HTR-8/SVneo (cell line): ENCODE measurements at regions not wholly inside any gene's neighbourhood (a gene's known extent, or its start where the extent isn't known, plus 50 kb on each side); places are given as distances from the start of the nearest gene placed in this dataset.
"Not testable (repeated sequence)": the region's sequence is repeated elsewhere in the genome, so short reads cannot be mapped to it uniquely, and the experiment has no call there.

Experiments
- DNase-seq: peaks from one replicate; pipeline ENCODE4 v3.0.0; 2011; ENCODE audit warnings: low spot score, mixed read lengths; ENCODE audit not compliant: insufficient read length
- FAIRE-seq: peaks from 2 replicates; lab custom pipeline; 2011; peaks lifted over from hg19 to GRCh38; lab: Jason Lieb, UNC

- DNase-seq: no peak
- no peak for FAIRE-seq
Measured at GRCh38 chr6:137545073-137545472, 50.9 kb upstream of the OLIG3 start.

GRCh38 chr6:137547186-137547585 lies 53.0 kb upstream of the OLIG3 start:
- no peak for FAIRE-seq

GRCh38 chr6:137547601-137548000 lies 53.4 kb upstream of the OLIG3 start:
- no peak for FAIRE-seq
- no peak for DNase-seq

More at GRCh38 chr6:137547186-137547585, 53.0 kb upstream of the OLIG3 start:
- no peak for DNase-seq

- DNase-seq (no peak), FAIRE-seq (no peak)
Measured at GRCh38 chr6:137549106-137549505, 54.9 kb upstream of the OLIG3 start.

- no peak for FAIRE-seq
- DNase-seq: no peak
Measured at GRCh38 chr6:137550535-137550934, 56.3 kb upstream of the OLIG3 start.

GRCh38 chr6:137552146-137552545 lies 58.0 kb upstream of the OLIG3 start:
- no peak for DNase-seq
- FAIRE-seq: no peak

- FAIRE-seq (no peak), DNase-seq (no peak)
Measured at GRCh38 chr6:137552809-137553208, 58.6 kb upstream of the OLIG3 start.

GRCh38 chr6:137559521-137560183 lies 65.5 kb upstream of the OLIG3 start:
- not testable (repeated sequence) for DNase-seq, FAIRE-seq

- FAIRE-seq (no peak), DNase-seq (no peak)
Measured at GRCh38 chr6:137560184-137560563, 66.0 kb upstream of the OLIG3 start.

GRCh38 chr6:137568067-137568466 lies 73.9 kb upstream of the OLIG3 start:
- DNase-seq: no peak

GRCh38 chr6:137570393-137570792 lies 76.2 kb upstream of the OLIG3 start:
- no peak for DNase-seq
- FAIRE-seq: no peak

More at GRCh38 chr6:137568067-137568466, 73.9 kb upstream of the OLIG3 start:
- FAIRE-seq: no peak

- FAIRE-seq (no peak), DNase-seq (no peak)
Measured at GRCh38 chr6:137571854-137572253, 77.7 kb upstream of the OLIG3 start.

GRCh38 chr6:137573739-137574138 lies 79.5 kb upstream of the OLIG3 start:
- FAIRE-seq: no peak

GRCh38 chr6:137579612-137580011 lies 85.4 kb upstream of the OLIG3 start:
- DNase-seq (no peak), FAIRE-seq (no peak)

More at GRCh38 chr6:137573739-137574138, 79.5 kb upstream of the OLIG3 start:
- no peak for DNase-seq

- no peak for DNase-seq
- FAIRE-seq: no peak
Measured at GRCh38 chr6:137581019-137581707, 87.0 kb upstream of the OLIG3 start.

GRCh38 chr6:137583519-137583918 lies 89.3 kb upstream of the OLIG3 start:
- DNase-seq, FAIRE-seq: not testable (repeated sequence)

- no peak for FAIRE-seq
- DNase-seq: no peak
Measured at GRCh38 chr6:137588472-137588871, 94.3 kb upstream of the OLIG3 start.

GRCh38 chr6:137589067-137589848 lies 95.1 kb upstream of the OLIG3 start:
- FAIRE-seq: no peak
- DNase-seq: no peak

- DNase-seq (no peak), FAIRE-seq (no peak)
Measured at GRCh38 chr6:137590684-137591083, 96.5 kb upstream of the OLIG3 start.

GRCh38 chr6:137601471-137601870 lies 107.3 kb upstream of the OLIG3 start:
- FAIRE-seq: no peak
- DNase-seq: no peak
